Forelimb muscle (tissue), 1 donor: ENCODE measurements at regions not wholly inside any gene's neighbourhood (a gene's known extent, or its start where the extent isn't known, plus 50 kb on each side); places are given as distances from the start of the nearest gene placed in this dataset.
A peak's percentile ranks its signal among the peaks of the same experiment; 100 is the strongest.

Experiments
- DNase-seq: peaks from one replicate; pipeline ENCODE4 v3.0.0-alpha.2; 2013; ENCODE audit warnings: low read depth

DNA sequence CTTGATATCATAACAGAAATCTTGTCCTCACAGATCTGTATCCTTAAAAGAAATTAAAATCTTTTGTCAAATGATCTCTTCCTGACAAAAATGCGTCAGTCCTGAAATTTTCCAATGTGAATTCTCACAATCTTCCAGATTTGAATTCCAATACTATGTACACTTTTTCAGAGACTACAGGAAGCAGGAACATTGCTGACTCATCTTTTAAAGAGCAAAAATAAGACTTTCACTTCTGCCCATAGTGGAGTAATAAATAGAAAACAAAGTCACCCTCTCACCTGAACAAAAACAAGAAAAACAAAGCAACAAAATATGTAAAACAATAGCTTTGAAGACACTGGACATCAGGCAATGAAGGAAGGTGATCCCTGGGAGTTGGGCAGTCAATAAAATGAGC lies 167.0 kb upstream of the IPO5 start:
- no peak for DNase-seq

DNA sequence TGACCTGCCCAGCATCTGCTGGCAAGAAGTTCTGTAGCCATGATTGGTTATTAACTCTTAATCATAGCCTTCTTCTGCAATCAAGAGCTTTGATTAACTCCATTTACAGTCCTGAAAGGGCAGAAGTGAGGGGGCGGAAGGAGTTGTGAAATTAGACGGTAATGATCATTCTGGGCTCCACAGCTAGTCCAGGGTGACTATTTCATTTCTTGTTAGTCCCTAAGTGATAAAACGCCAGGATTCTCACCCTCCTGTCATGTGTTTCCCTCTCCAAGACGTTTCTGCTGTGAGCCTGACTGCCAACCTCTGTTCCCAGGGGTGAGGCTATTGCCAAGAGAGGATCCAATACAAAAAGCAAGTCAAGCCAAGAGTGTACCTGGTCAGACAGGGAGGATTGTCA lies 155.9 kb upstream of the IPO5 start:
- no peak for DNase-seq

DNA sequence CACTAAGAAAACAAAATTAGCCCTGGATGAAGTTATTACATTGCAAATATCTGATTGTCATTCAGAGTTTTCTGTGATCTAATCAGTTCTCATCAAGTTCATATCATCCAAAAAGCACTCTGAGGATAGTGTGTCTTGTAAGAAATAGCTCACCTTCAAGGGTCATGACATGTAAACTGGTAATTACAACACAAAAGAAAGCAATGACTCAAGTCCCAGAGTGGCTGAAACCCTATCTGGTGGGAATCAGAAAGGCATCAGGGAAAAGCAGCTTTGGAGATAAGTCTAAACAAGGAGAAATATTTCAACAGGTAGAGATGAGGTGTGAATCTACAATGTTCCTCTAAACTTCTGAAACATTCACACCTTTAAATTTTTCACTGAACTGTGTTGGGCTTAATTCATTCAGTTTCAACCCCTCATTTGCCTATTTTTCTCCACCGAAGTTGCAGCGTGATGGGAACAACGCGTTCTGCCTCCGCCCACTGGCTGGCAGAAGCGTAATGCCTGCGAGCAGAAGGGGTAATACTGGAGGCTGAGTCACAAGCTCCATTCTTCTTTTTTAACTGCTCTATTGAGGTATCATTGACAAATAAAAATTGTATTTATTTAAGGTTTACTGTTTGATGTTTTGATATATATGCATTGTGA lies 155.2 kb upstream of the IPO5 start:
- DNase-seq: no peak

DNA sequence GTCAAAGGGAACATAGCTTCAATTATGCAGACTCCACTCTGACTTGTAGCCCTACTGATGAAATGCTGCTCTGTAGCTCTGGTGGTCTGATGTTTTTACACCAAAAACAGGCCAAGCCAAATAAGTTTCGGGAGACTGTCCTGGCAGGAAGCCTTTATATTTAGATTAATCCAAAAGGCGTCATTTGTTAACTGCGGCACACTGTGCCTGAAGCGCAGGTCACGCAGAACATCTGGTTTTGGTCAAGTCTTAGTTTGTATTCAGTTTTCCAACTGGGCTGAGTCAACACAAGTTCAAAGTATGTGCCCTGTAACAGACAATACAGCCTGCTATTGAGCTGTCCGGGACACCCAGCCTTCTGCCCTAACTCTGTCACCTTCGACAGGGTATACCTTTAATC lies 154.6 kb upstream of the IPO5 start:
- DNase-seq: no peak

DNA sequence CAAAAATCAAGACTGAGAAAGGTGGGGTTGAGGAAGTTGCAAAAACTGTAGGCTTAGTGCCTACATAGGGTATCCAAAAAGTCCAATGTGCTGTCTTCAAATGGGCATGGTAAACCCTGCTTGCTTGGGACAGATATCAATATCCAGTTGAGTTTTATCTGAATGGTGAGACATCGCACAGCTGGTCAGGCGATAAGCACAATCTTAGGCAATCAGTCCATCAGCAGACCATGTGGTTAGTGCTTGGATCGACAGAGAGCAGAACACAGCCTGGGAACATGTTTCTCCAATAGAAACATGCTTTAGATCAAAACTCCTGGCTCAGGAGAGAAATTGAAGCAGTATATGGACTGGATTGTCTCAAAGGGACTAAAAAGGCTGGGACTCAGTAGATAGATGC lies 151.3 kb upstream of the IPO5 start:
- DNase-seq: no peak

DNA sequence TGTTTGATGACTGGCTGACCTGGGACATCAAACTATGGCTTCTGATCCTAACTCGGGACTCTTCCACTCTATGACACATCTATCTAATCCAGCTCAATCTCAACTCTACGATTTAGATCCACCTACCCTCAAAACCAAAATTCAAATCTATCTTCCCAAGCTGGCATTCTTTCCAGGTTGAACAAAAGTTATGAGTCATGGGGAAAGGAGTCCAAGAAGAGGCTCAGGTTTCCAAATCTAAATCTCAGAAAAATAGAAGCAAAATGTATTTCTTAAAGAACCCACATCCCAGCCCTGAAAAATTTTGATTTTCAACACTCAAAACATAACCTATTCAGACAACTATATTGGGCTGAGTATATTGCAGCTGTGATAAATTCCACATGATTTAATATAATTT lies 143.9 kb upstream of the IPO5 start:
- DNase-seq: no peak

DNA sequence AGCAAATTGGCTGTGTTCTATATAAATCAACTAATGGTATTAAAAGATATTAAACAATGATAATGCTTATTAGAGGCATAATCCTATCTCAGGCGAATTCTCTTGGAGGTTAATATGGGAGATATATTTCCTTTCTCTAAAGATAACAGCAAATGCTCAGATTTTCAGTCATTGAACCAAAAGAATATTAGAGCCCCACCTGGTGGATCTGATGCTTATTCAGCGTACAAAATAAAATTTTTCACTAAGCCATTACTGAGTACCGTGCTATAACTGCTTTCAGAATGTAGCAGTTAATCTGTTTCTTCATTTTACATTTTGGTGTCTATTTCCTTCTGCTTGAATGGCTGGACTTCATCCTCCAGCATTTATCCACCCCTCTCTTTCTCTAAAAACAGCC lies 143.3 kb upstream of the IPO5 start:
- peak; percentile 8 for DNase-seq

DNA sequence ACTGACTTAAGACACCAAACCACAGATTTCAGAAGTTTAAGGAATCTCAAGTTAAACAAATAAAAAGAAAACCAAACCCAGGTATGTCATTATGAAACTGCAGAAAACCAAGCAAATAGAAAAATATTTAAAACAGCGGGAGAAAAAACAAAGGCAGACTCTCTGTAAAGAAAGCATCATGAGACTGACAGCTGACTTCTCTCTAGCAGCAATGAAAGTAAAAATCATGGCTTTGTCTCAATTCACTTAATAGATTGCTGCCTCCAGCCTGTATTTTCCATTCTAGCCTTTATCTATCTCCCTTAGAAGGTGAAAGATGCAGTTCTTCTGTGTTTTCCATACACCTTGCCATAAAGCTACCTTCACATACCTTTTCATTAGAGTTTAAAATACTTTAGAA lies 131.1 kb upstream of the IPO5 start:
- no peak for DNase-seq

DNA sequence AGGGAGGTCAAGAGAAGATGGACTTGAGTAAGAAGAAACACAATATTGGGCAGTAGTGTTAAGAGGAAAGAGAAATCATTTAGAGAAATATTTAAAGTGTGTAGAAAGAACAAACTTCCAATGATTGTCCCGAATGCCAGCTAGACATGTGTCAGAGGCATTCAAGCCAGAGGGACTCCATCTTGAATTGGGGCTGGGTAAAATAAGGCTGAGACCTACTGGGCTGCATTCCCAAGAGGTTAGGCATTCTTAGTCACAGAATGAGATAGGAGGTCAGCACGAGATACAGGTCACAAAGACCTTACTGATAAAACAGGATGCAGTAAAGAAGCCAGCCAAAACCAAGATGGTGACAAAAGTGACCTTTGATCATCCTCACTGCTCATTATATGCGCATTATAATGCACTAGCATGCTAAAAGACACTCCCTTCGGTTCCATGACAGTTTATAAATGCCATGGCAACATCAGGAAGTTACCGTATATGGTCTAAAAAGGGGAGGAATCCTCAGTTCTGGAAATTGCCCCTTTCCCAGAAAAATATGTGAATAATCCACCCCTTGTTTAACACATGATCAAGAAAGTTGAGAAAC lies 127.0 kb upstream of the IPO5 start:
- DNase-seq: no peak

DNA sequence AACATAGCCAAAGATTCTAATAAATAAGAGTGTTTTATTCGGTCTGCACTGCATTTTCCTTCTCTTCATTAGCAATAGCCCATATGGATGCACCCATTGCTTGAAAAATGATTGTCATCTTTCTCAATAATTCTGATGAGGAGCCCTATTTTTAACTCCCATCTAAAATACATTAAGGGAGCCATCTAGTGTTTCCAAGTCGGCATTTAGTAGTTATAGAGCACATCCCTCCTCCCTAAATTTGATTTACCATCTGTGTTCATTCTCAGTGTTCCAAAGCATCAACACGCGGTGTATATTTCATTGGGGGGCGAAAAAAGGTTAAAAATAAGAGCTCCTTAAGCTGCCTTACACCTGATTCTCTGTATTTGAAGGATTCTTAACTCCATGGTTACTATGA lies 119.2 kb upstream of the IPO5 start:
- DNase-seq: no peak

DNA sequence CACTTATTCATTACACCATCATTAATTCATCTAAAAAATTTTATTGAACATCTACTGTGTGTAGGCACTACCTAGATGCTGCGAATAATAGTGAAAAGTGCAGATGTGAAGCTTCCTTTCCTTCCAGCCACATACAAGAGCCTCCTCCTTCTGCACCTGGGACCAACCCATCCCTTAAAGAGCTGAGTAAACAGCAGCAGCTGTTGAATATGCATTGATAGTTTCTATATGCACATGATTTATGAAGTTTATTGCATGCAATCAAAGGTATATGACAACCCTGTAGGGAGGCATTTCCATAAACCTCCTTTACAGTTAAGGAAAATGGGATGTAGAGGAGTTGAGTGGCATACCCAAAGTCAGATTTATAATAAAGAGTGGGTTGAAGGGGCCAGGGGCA lies 110.3 kb upstream of the IPO5 start:
- DNase-seq: no peak

DNA sequence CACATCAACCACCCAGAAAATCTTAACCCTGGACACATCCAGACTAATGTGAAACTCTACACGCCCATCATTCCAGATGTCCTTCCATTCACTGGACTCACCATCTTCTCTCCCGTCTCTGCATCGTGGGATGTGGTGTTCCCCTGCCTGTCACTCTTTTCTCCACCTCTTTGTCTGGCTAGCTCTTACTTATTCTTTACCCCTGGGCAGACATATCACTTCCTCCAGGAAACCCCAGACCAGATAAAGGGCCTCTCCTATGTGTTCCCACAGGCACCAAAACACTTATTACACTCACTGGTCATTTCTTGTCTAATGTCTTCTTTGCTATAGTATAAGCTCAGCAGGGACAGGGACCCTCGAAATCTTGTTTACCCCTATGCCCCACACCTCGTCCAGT lies 109.3 kb upstream of the IPO5 start:
- DNase-seq: no peak

DNA sequence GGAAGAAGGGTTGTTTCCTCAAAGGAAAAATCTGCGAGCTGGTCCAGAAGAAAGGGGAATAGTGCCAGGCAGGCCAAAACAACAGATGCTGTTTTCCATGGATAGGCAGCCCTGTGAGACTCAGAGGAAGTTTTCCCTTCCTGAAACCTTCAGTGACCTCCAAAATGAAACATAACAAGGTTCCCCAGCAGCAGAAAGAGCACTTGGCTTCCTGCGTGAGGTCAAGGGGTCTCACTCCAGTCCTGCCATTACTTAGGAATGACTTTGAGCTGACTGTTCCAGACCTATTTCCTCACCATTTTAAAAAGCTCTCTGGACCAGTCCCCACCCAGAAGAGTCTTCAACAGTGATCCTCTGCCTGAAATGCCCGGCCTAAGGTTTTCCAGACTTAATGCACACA lies 104.6 kb upstream of the IPO5 start:
- DNase-seq: no peak

DNA sequence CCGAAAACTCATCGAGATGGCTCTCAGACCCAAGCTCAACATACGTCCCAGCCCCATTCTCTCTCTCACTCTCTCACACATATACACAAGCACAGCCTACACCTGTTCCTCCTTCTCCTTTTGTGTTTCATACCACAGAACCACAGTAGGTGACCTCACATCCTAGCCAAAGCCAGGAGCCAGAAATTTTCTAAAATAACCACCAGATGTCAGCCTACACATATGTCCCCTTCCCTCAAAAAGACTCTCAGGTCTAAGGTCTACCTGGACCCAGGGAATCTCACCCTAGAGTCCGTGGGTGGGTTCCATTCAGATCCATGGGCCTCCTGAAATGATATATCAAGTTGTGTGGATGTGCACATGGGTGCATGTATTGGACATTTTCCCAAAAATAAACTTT lies 104.2 kb upstream of the IPO5 start:
- no peak for DNase-seq

DNA sequence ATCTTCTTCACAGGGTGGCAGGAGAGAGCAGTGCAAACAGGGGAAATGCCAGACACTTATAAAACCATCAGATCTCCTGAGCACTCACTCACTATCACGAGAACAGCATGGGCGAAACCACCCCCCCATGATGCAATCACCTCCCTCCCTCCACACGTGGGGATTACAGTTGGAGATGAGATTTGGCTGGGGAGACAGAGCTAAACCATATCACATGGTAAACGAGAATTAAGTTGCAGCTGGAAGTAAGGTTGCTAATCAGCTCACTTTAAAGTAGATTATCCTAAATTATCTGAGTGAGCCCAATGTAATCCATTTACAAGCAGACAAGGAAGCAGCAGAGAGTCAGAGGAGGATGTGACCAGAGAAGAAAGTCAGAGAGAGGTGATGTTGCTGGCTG lies 102.2 kb upstream of the IPO5 start:
- no peak for DNase-seq

DNA sequence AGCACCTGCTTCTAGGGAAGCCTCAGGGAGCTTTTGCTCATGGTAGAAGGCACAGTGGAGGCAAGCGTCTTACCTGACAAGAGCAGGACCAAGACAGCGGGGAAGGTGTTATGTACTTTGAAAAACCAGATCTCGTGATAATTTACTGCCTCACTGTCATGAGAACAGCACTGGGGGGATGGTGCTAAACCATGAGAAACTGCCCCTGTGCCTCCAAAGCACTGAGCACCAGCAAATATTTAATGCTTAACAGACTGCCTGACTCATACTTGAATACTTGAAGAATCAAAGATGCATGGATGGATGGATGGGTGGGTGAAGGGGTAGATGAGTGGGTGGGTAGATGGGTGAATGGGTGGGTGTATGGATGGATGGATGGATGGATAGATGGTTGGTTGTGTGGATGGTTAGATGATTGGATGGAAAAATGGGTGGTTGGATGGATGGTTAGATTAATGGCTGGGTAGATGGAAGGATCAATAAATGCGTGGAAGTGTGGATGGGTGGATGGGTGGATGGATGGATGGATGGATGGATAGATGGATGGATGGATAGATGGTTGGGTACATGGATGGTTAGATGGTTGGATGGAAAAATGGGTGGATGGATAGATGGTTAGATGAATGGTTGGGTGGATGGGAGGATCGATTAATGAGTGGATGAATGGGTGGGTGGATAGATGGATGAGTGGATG lies 101.1 kb upstream of the IPO5 start:
- DNase-seq: no peak

DNA sequence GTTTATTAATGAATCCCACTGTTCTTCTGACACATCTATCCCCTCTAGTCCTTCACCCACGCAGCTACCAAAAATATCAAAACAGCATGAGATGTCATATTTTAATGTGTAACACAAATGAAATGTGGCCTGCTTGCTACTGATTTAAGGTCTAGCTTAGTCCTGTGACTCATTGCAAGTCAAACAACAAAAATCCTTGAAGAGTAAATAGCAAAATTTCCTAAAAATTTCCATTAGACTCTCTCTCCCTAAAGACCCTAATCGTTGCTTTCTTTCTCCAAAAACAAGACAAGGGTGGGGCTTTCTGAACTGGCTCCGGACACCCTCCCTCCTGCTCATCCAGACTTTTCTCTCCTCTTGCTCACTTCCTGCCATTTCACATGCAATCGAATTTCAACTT lies 99.9 kb upstream of the IPO5 start:
- DNase-seq: no peak

DNA sequence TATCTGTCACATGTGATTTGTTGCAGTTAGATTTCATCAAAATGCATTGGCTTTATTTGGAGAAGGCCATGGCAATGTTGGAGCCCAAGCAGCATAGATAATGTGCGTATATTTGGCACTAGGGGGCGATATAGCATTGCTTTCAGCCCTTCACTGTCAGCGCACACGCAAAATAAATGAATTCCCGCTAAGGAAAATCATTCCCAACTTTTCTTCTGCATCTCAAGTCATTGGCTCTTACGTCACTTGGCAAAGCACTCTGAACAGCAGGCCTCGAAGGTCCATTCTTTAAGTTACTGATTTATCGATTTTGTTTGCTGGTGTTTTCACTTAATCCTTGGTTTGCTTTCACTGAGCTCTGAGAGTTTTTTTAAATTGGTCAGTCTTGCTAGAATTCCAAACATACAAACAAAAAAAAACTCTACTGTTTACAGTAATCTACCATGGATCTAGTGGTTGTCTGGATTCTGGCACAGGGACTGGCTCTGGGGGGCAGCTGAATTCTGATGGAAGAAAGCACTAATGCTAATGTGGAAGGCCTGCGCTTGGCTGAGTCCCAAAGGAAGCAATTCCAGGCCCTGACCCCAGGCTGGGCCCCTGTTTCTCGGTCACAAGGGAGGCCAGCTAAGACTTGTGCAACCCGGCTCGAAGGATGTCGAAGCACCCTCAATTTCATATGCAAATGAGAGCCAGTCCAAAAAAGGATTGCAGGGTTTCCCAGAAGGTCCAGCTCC lies 97.7 kb upstream of the IPO5 start:
- DNase-seq: peak; percentile 88

DNA sequence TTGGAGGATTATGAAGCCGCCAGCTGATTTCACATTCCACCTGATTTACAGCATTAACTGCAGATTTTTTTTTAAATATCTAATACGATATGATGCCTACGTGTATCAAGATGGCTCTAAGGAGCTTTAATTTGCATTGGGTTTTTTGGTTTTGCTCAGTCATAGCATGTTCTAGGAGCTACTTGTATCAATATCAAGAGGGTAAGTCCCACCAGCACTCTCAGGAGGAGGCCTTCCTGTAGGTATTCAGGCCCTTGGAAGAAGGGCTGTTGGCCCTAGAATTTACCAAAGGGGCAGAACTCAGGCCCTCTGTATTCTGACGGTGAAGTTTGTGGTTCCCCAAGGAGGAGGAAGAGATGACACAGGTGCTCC lies 97.2 kb upstream of the IPO5 start:
- DNase-seq: no peak

DNA sequence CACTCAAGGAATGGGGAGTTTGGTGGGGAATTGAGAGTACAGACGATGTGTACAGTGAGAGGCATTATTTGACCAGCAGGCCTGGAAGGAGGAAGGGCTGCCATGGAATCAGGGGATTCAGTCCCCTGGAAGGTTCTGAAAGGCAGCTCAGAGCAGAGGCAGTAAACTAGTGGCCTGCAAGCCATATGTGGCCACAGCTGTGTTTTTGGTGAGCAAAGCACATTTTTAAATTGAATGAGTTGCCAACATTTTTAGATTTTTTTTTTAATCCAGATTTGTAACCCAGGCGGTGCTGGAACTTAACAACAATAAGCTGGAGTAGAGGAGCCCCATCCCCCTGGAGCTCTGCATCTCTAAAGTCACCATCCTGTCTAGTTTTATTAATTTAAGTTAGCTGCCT lies 95.3 kb upstream of the IPO5 start:
- no peak for DNase-seq

DNA sequence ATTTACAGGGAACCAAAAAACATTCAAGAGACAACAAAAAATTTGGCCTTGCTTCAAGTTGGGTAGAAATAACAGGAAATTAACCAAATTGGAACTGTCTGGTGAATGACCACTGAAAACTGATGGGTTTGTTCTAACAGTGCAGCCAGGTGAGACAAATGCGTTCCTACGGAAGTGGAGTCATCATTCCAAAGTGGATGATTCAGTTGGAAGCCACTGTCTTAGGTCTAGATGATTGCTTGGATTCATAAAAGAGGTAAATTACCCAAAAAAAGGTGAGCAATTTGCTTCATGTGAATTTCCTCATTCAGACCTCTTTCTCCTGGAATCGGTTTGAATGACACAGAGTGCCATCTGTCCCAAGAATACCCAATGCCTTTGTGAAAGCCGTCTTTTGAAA lies 87.1 kb upstream of the IPO5 start:
- no peak for DNase-seq

DNA sequence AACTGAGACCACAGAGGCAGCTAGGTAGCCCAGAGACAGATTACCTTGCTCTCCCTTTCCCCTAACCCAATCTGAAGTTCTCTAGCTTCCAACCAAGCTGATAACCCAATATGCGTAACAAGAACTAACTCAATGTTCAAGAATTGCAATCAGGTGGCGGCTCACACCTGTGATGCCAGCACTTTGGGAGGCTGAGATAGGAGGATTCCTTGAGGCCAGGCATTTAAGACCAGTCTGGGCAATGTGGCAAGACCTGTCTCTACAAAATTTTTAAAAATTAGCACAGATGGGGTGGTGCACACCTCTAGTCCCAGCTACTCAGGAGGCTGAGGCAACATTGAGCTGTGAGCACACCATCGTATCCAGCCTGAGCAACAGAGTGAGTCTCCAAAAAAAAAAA lies 86.7 kb upstream of the IPO5 start:
- DNase-seq: no peak

DNA sequence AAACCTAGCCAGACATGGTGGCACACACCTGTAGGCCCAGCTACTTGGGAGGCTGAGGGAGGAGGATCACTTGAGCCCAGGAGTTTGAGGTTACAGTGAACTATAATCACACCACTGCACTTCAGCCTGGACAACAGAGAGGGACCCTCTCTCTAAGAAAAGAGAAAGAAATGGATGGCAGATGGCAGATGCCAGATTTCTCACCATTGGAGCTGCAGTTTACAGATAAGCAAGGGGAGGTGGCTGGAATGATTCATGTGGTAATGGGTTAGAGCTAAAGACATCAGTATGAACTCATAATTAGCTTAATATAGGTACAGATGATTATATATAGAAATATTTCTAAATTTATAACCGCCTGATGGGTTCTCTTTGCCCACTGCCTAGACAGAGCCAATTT lies 80.1 kb upstream of the IPO5 start:
- DNase-seq: no peak
